HEK293 (cell line): ENCODE measurements at regions not wholly inside any gene's neighbourhood (a gene's known extent, or its start where the extent isn't known, plus 50 kb on each side); places are given as distances from the start of the nearest gene placed in this dataset.

Experiments used
- BCL11A ChIP-seq: fragments of 450-650 bp; formaldehyde crosslinking; IDR thresholded peaks from 2 replicates; pipeline ENCODE4 v1.5.1; 2016; ENCODE audit warnings: low read depth, missing biosample characterization, missing genetic modification characterization
- EGR2 ChIP-seq: fragments of 450-650 bp; formaldehyde crosslinking; IDR thresholded peaks from 2 replicates; pipeline ENCODE4 v1.5.1; 2016; ENCODE audit warnings: low read depth, missing biosample characterization, missing genetic modification characterization
- GFI1B ChIP-seq: fragments of 450-650 bp; formaldehyde crosslinking; IDR thresholded peaks from 2 replicates; pipeline ENCODE4 v1.5.1; 2016; ENCODE audit warnings: missing biosample characterization, missing genetic modification characterization
- HOXC10 ChIP-seq: sonication (generic); formaldehyde crosslinking; IDR thresholded peaks from 2 replicates; pipeline ENCODE4 v1.8.1; 2023; ENCODE audit warnings: mild to moderate bottlenecking, missing genetic modification reagents
- IKZF3 ChIP-seq: fragments of 450-650 bp; IDR thresholded peaks from 2 replicates; pipeline ENCODE4 v1.5.0; 2018; ENCODE audit warnings: missing biosample characterization, mild to moderate bottlenecking, missing genetic modification characterization, moderate library complexity
- KLF7 ChIP-seq: fragments of 450-650 bp; formaldehyde crosslinking; IDR thresholded peaks from 2 replicates; pipeline ENCODE4 v1.5.1; 2016; ENCODE audit warnings: missing biosample characterization, missing genetic modification characterization, borderline replicate concordance
- KLF8 ChIP-seq: fragments of 450-650 bp; formaldehyde crosslinking; IDR thresholded peaks from 2 replicates; pipeline ENCODE4 v1.5.1; 2016; ENCODE audit warnings: missing biosample characterization, missing genetic modification characterization
- PATZ1 ChIP-seq: fragments of 450-650 bp; formaldehyde crosslinking; IDR thresholded peaks from 2 replicates; pipeline ENCODE4 v1.5.1; 2016; ENCODE audit warnings: missing biosample characterization, missing genetic modification characterization
- SP2 ChIP-seq: fragments of 450-650 bp; formaldehyde crosslinking; IDR thresholded peaks from 2 replicates; pipeline ENCODE4 v1.5.1; 2016; ENCODE audit warnings: missing biosample characterization, missing genetic modification characterization
- TCF7L2 ChIP-seq: IDR thresholded peaks from 2 replicates; pipeline ENCODE4 v1.6.1; 2011; ENCODE audit warnings: low read depth, mild to moderate bottlenecking, inconsistent platforms, low read length, moderate library complexity, borderline replicate concordance
- ZBTB20 ChIP-seq: fragments of 450-650 bp; formaldehyde crosslinking; IDR thresholded peaks from 2 replicates; pipeline ENCODE4 v1.5.1; 2016; ENCODE audit warnings: missing biosample characterization, missing genetic modification characterization
- ZFP37 ChIP-seq: fragments of 450-650 bp; formaldehyde crosslinking; IDR thresholded peaks from 2 replicates; pipeline ENCODE4 v1.5.1; 2016; ENCODE audit warnings: missing biosample characterization, missing genetic modification characterization
- ZNF132 ChIP-seq: fragments of 450-650 bp; formaldehyde crosslinking; IDR thresholded peaks from 2 replicates; pipeline ENCODE4 v1.5.1; 2017; ENCODE audit warnings: missing biosample characterization, missing genetic modification characterization, borderline replicate concordance
- ZNF169 ChIP-seq: fragments of 450-650 bp; formaldehyde crosslinking; IDR thresholded peaks from 2 replicates; pipeline ENCODE4 v1.5.1; 2016; ENCODE audit warnings: missing biosample characterization, missing genetic modification characterization
- ZNF184 ChIP-seq: fragments of 450-650 bp; IDR thresholded peaks from 2 replicates; pipeline ENCODE4 v1.5.1; 2018; ENCODE audit warnings: missing biosample characterization, mild to moderate bottlenecking, missing genetic modification characterization
- ZNF202 ChIP-seq: fragments of 450-650 bp; formaldehyde crosslinking; IDR thresholded peaks from 2 replicates; pipeline ENCODE4 v1.5.1; 2016; ENCODE audit warnings: missing biosample characterization, missing genetic modification characterization, borderline replicate concordance
- ZNF214 ChIP-seq: fragments of 450-650 bp; formaldehyde crosslinking; IDR thresholded peaks from 2 replicates; pipeline ENCODE4 v1.5.1; 2017; ENCODE audit warnings: missing biosample characterization, mild to moderate bottlenecking, missing genetic modification characterization, borderline replicate concordance
- ZNF221 ChIP-seq: fragments of 450-650 bp; formaldehyde crosslinking; IDR thresholded peaks from 2 replicates; pipeline ENCODE4 v1.5.1; 2017; ENCODE audit warnings: missing biosample characterization, missing genetic modification characterization, borderline replicate concordance
- ZNF239 ChIP-seq: fragments of 450-650 bp; formaldehyde crosslinking; IDR thresholded peaks from 2 replicates; pipeline ENCODE4 v1.5.1; 2016; ENCODE audit warnings: missing biosample characterization, missing genetic modification characterization
- ZNF280D ChIP-seq: fragments of 450-650 bp; formaldehyde crosslinking; IDR thresholded peaks from 2 replicates; pipeline ENCODE4 v1.5.1; 2016; ENCODE audit warnings: missing biosample characterization, missing genetic modification characterization
- ZNF366 ChIP-seq: fragments of 450-650 bp; formaldehyde crosslinking; conservative IDR thresholded peaks from 2 replicates; pipeline ENCODE4 v1.5.1; 2016; ENCODE audit warnings: missing biosample characterization, missing genetic modification characterization
- ZNF416 ChIP-seq: fragments of 450-650 bp; formaldehyde crosslinking; IDR thresholded peaks from 2 replicates; pipeline ENCODE4 v1.5.1; 2016; ENCODE audit warnings: missing biosample characterization, missing genetic modification characterization
- ZNF449 ChIP-seq: fragments of 450-650 bp; formaldehyde crosslinking; IDR thresholded peaks from 2 replicates; pipeline ENCODE4 v1.5.1; 2017; ENCODE audit warnings: missing biosample characterization, mild to moderate bottlenecking, missing genetic modification characterization, moderate library complexity
- ZNF544 ChIP-seq: fragments of 450-650 bp; formaldehyde crosslinking; IDR thresholded peaks from 2 replicates; pipeline ENCODE4 v1.5.0; 2017; ENCODE audit warnings: missing biosample characterization, missing genetic modification characterization
- ZNF561 ChIP-seq: fragments of 450-650 bp; IDR thresholded peaks from 2 replicates; pipeline ENCODE4 v1.5.1; 2018; ENCODE audit warnings: missing biosample characterization, missing genetic modification characterization, borderline replicate concordance
- ZNF596 ChIP-seq: fragments of 450-650 bp; IDR thresholded peaks from 2 replicates; pipeline ENCODE4 v1.5.0; 2018; ENCODE audit warnings: missing biosample characterization, mild to moderate bottlenecking, missing genetic modification characterization, moderate library complexity
- ZNF600 ChIP-seq: fragments of 450-650 bp; formaldehyde crosslinking; IDR thresholded peaks from 2 replicates; pipeline ENCODE4 v1.5.1; 2016; ENCODE audit warnings: missing biosample characterization, missing genetic modification characterization
- ZNF624 ChIP-seq: fragments of 450-650 bp; formaldehyde crosslinking; IDR thresholded peaks from 2 replicates; pipeline ENCODE4 v1.5.1; 2017; ENCODE audit warnings: missing biosample characterization, missing genetic modification characterization
- ZNF626 ChIP-seq: fragments of 450-650 bp; sonication (Bioruptor Pico); formaldehyde crosslinking; IDR thresholded peaks from 2 replicates; pipeline ENCODE4 v1.5.1; 2018; ENCODE audit warnings: missing biosample characterization, missing genetic modification characterization, inconsistent platforms
- ZNF660 ChIP-seq: fragments of 450-650 bp; IDR thresholded peaks from 2 replicates; pipeline ENCODE4 v1.5.1; 2018; ENCODE audit warnings: missing biosample characterization, mild to moderate bottlenecking, missing genetic modification characterization
- ZNF792 ChIP-seq: fragments of 450-650 bp; formaldehyde crosslinking; IDR thresholded peaks from 2 replicates; pipeline ENCODE4 v1.5.1; 2016; ENCODE audit warnings: missing biosample characterization, missing genetic modification characterization
- TF ChIP-seq, protein P1 (sequence below): fragments of 450-650 bp; formaldehyde crosslinking; IDR thresholded peaks from 2 replicates; pipeline ENCODE4 v1.5.1; 2016; ENCODE audit warnings: missing biosample characterization, missing genetic modification characterization
- TF ChIP-seq, protein P2 (sequence below): fragments of 450-650 bp; formaldehyde crosslinking; IDR thresholded peaks from 2 replicates; pipeline ENCODE4 v1.5.1; 2016; ENCODE audit warnings: missing biosample characterization, missing genetic modification characterization

DNA sequence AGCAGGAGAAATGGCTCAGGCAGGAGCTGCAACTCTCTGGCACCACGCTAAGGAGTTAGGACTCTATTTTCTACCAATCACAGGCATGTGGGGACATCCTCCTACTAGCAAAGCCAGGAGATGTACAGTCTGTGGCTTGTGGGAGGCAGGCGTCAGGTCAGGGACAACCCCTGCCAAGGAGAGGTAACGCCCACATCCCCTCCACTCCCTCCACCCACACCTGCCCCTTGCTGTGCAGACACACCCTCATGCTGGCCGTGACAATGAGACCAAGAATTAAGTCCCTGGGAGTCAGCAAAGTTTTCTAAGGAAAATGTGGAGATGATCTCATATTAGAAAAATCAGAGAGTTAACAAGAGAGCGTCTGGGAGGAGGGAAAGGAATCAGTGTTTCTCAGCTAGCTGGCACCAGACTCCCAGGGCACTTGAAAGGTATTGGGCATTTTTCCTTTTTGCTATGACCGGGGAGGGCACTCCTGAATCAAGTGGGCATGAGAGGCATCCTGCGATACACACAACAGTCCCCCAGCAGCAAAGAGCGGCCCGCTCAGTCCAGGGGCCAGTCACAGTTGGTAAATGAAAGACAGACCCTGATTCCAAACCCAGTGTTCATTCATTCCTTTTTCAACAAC, 87.3 kb upstream of the RPL38 start (continued):
- no peak for TF ChIP-seq ZNF600 (tag by site-specific recombination)
- no peak for TF ChIP-seq KLF8 (tag by site-specific recombination)
- TF ChIP-seq ZNF596 (tag by site-specific recombination) = no peak
- TF ChIP-seq HOXC10 = no peak
- peak; percentile 72 for TF ChIP-seq ZBTB20 (tag by site-specific recombination)
- no peak for TF ChIP-seq ZNF202 (tag by site-specific recombination)
- TF ChIP-seq ZNF626 = no peak
- no peak for TF ChIP-seq KLF7 (tag by site-specific recombination)
- peak; percentile 84 for TF ChIP-seq ZNF660 (tag by site-specific recombination)
- TF ChIP-seq GFI1B (tag by site-specific recombination) = no peak
- TF ChIP-seq ZNF449 = no peak
- TF ChIP-seq EGR2 = peak; percentile 97
- no peak for TF ChIP-seq ZNF544 (tag by site-specific recombination)
- TF ChIP-seq TCF7L2 = no peak
- TF ChIP-seq ZNF221 (tag by site-specific recombination) = no peak
- TF ChIP-seq ZNF792 = no peak
- TF ChIP-seq BCL11A (tag by site-specific recombination) = no peak
- no peak for TF ChIP-seq ZNF624 (tag by site-specific recombination)
- TF ChIP-seq, protein P1, sequence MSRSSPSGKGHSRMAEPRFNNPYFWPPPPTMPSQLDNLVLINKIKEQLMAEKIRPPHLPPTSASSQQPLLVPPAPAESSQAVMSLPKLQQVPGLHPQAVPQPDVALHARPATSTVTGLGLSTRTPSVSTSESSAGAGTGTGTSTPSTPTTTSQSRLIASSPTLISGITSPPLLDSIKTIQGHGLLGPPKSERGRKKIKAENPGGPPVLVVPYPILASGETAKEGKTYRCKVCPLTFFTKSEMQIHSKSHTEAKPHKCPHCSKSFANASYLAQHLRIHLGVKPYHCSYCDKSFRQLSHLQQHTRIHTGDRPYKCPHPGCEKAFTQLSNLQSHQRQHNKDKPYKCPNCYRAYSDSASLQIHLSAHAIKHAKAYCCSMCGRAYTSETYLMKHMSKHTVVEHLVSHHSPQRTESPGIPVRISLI (tag by site-specific recombination) = no peak
- TF ChIP-seq ZNF561 (tag by site-specific recombination) = no peak
- no peak for TF ChIP-seq ZFP37 (tag by site-specific recombination)
- peak; percentile 44 for TF ChIP-seq SP2 (tag by site-specific recombination)
- TF ChIP-seq ZNF214 (tag by site-specific recombination) = no peak
- no peak for TF ChIP-seq ZNF416 (tag by site-specific recombination)
- TF ChIP-seq ZNF280D (tag by site-specific recombination) = no peak
- no peak for TF ChIP-seq ZNF184 (tag by site-specific recombination)
- TF ChIP-seq ZNF239 (tag by site-specific recombination) = no peak
- 0 out of 2 replicates have a peak, but pooled peaks have one; percentile 34 for TF ChIP-seq PATZ1 (tag by site-specific recombination)
- TF ChIP-seq IKZF3 (tag by site-specific recombination) = no peak
- TF ChIP-seq ZNF366 = no peak
- no peak for TF ChIP-seq ZNF169 (tag by site-specific recombination)
- TF ChIP-seq, protein P2, sequence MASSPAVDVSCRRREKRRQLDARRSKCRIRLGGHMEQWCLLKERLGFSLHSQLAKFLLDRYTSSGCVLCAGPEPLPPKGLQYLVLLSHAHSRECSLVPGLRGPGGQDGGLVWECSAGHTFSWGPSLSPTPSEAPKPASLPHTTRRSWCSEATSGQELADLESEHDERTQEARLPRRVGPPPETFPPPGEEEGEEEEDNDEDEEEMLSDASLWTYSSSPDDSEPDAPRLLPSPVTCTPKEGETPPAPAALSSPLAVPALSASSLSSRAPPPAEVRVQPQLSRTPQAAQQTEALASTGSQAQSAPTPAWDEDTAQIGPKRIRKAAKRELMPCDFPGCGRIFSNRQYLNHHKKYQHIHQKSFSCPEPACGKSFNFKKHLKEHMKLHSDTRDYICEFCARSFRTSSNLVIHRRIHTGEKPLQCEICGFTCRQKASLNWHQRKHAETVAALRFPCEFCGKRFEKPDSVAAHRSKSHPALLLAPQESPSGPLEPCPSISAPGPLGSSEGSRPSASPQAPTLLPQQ (tag by site-specific recombination) = no peak
- no peak for TF ChIP-seq ZNF132 (tag by site-specific recombination)
